ENCODE measurements at regions not wholly inside any gene's neighbourhood (a gene's known extent, or its start where the extent isn't known, plus 50 kb on each side); places are given as distances from the start of the nearest gene placed in this dataset.
A peak's percentile ranks its signal among the peaks of the same experiment; 100 is the strongest.
"Not testable (repeated sequence)": the region's sequence is repeated elsewhere in the genome, so short reads cannot be mapped to it uniquely, and the experiment has no call there.

DNA sequence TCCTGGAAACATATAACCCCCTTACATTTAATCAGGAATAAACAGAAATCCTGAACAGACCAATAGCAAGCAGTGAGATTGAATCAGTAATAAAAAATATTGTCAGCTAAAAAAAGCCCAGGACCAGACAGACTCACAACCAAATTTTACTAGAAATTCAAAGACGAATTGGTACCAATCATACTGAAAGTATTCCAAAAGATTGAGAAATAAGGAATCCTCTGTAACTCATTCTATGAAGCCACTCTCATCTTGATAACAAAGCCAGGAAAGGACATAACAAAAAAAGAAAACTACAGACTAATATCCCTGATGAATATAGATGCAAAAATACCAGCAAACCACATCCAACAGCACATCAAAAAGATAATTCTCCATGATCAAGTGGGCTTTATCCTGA, 714.0 kb downstream of the SEMA5A start:
- Histone ChIP-seq H3K9me3 (ENCODE audit: control insufficient read depth, low read length) (no peaks in the 10 kb centered on the region), H3K4me3 (ENCODE audit: low read length) (no peak overlapping the region), H3K9ac (ENCODE audit: extremely low read depth, low read length, poor library complexity, severe bottlenecking) (no peak overlapping the region), H3K36me3 (ENCODE audit: control insufficient read depth, insufficient read depth, low read length) (no peaks in the 10 kb centered on the region), H3K4me1 (ENCODE audit: control insufficient read depth, insufficient read depth, low read length) (no peaks in the 10 kb centered on the region), H3K27me3 (ENCODE audit: control insufficient read depth, insufficient read depth, low read length, poor library complexity, severe bottlenecking) (no peaks in the 10 kb centered on the region), H3K27ac (ENCODE audit: low read depth, low read length) (no peak overlapping the region)
- no peaks in the 10 kb centered on the region for H3K27me3 Mint-ChIP-seq (ENCODE audit: insufficient read depth)
- WGBS, 2 experiments (ENCODE audit: insufficient coverage in 1 of 2, insufficient read length in 1 of 2): 88 to 100% methylated on average over 1 of the region's 1 CpG
- TF ChIP-seq, protein P1, sequence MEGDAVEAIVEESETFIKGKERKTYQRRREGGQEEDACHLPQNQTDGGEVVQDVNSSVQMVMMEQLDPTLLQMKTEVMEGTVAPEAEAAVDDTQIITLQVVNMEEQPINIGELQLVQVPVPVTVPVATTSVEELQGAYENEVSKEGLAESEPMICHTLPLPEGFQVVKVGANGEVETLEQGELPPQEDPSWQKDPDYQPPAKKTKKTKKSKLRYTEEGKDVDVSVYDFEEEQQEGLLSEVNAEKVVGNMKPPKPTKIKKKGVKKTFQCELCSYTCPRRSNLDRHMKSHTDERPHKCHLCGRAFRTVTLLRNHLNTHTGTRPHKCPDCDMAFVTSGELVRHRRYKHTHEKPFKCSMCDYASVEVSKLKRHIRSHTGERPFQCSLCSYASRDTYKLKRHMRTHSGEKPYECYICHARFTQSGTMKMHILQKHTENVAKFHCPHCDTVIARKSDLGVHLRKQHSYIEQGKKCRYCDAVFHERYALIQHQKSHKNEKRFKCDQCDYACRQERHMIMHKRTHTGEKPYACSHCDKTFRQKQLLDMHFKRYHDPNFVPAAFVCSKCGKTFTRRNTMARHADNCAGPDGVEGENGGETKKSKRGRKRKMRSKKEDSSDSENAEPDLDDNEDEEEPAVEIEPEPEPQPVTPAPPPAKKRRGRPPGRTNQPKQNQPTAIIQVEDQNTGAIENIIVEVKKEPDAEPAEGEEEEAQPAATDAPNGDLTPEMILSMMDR (conservative IDR thresholded peaks at IDR 0.05): no peak
- DNase-seq: no peak
- no peaks in the 10 kb centered on the region for H3K9me3 Mint-ChIP-seq
- no peak overlapping the region for H3K27ac Mint-ChIP-seq
- peaks cover 10% of the 10 kb centered on the region for H3K4me1 Mint-ChIP-seq
- no peaks in the 10 kb centered on the region for H3K36me3 Mint-ChIP-seq (ENCODE audit: low read depth)
- H3K4me3 Mint-ChIP-seq: no peak overlapping the region

DNA sequence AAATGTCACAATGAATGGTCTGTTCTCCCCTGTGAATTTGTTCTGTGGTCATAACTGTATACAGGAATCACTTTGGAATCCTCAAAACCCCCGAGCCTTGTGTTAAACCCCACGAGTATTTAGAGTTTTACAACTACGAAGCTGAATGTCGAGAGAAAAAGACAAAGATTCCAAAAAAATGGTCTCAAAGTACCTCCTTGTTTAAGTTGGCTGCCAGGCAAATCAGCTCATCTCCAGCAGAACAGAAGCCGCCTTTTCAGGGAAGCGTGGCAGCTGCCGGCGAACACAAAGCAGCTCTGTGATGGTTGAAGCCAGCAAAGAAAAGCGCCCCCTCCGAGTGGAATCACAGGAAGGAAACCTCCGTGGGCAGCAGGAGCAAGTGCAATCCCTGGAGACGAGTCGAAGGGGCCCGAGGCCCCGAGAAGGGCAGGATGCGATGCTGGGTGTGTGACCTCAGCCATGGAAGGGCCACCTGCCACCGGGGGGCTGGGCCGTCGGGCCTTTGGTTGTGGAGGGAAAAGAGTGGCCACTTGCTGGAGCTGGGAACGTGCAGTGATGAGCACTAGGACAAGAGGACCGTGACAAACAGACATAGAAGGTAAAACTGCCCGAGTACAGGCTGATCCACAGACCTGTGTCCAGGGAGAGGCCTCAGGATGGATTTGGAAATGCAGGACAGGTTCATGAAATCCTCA, 706.4 kb downstream of the SEMA5A start:
- Mint-ChIP-seq H3K4me3 (no peak overlapping the region), H3K4me1 (no peaks in the 10 kb centered on the region), H3K27me3 (ENCODE audit: insufficient read depth) (peaks cover 30% of the 10 kb centered on the region), H3K36me3 (ENCODE audit: low read depth) (no peaks in the 10 kb centered on the region), H3K27ac (no peak overlapping the region), H3K9me3 (peaks cover 8% of the 10 kb centered on the region)
- H3K36me3 ChIP-seq (ENCODE audit: control insufficient read depth, insufficient read depth, low read length): no peaks in the 10 kb centered on the region
- 89 to 91% methylated on average over 22 of the region's 22 CpGs for WGBS, 2 experiments (ENCODE audit: insufficient coverage in 1 of 2, insufficient read length in 1 of 2)
- TF ChIP-seq, protein P1 (conservative IDR thresholded peaks at IDR 0.05): no peak
- no peak overlapping the region for H3K9ac ChIP-seq (ENCODE audit: extremely low read depth, low read length, poor library complexity, severe bottlenecking)
- no peaks in the 10 kb centered on the region for H3K4me1 ChIP-seq (ENCODE audit: control insufficient read depth, insufficient read depth, low read length)
- no peaks in the 10 kb centered on the region for H3K27me3 ChIP-seq (ENCODE audit: control insufficient read depth, insufficient read depth, low read length, poor library complexity, severe bottlenecking)
- no peaks in the 10 kb centered on the region for H3K9me3 ChIP-seq (ENCODE audit: control insufficient read depth, low read length)
- H3K27ac ChIP-seq (ENCODE audit: low read depth, low read length): peak overlapping the region; percentile 77
- no peak for DNase-seq
- no peak overlapping the region for H3K4me3 ChIP-seq (ENCODE audit: low read length)

DNA sequence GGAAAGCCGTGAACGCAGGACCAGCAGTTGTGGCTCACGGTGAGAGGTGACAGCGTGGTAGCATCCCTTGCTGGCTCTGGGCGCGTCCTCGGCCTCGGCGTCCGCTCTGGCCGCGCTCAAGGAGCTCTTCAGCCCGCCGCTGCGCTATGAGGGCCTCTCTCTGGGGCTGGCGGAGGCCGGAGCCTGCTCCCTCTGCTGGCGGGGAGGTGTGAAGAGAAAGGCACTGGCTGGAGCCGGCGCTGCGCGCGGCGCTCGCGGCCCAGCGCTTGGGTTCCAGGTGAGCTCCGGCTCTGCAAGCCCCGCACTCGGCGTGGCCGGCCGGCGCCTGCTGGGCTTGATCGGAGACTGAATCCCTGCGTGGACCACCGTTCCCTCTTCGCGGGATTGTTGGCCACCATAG, 705.6 kb downstream of the SEMA5A start:
- no peaks in the 10 kb centered on the region for H3K4me1 Mint-ChIP-seq
- WGBS, 2 experiments (ENCODE audit: insufficient coverage in 1 of 2, insufficient read length in 1 of 2): 95% methylated on average over 24 to 39 of the region's 39 CpGs
- no peak overlapping the region for H3K27ac Mint-ChIP-seq
- TF ChIP-seq, protein P1 (conservative IDR thresholded peaks at IDR 0.05): peak; percentile 79
- H3K9ac ChIP-seq (ENCODE audit: extremely low read depth, low read length, poor library complexity, severe bottlenecking): no peak overlapping the region
- H3K27me3 Mint-ChIP-seq (ENCODE audit: insufficient read depth): peaks cover 30% of the 10 kb centered on the region
- no peaks in the 10 kb centered on the region for H3K9me3 ChIP-seq (ENCODE audit: control insufficient read depth, low read length)
- DNase-seq: peak; percentile 94
- H3K36me3 Mint-ChIP-seq (ENCODE audit: low read depth): no peaks in the 10 kb centered on the region
- H3K4me1 ChIP-seq (ENCODE audit: control insufficient read depth, insufficient read depth, low read length): no peaks in the 10 kb centered on the region
- no peak overlapping the region for H3K27ac ChIP-seq (ENCODE audit: low read depth, low read length)
- no peak overlapping the region for H3K4me3 ChIP-seq (ENCODE audit: low read length)
- H3K4me3 Mint-ChIP-seq: peak overlapping the region; percentile 19
- no peaks in the 10 kb centered on the region for H3K27me3 ChIP-seq (ENCODE audit: control insufficient read depth, insufficient read depth, low read length, poor library complexity, severe bottlenecking)
- H3K9me3 Mint-ChIP-seq: peaks cover 8% of the 10 kb centered on the region
- H3K36me3 ChIP-seq (ENCODE audit: control insufficient read depth, insufficient read depth, low read length): no peaks in the 10 kb centered on the region

DNA sequence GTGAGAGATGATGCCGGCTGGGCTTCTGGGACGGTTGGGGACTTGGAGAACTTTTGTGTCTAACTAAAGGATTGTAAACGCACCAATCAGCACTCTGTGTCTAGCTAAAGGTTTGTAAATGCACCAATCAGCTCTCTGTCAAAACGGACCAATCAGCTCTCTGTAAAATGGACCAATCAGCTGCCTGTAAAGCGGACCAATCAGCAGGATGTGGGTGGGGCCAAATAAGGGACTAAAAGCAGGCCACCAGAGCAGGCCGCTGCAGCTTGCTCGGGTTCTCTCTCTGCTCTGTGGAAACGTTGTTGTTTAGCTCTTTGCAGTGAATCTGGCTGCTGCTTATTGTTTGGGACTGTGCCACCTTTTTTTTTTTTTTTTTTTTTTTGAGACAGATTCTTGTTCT, 705.1 kb downstream of the SEMA5A start:
- peaks cover 30% of the 10 kb centered on the region for H3K27me3 Mint-ChIP-seq (ENCODE audit: insufficient read depth)
- H3K27ac Mint-ChIP-seq; H3K36me3 Mint-ChIP-seq (ENCODE audit: low read depth); H3K4me3 ChIP-seq (ENCODE audit: low read length); H3K9ac ChIP-seq (ENCODE audit: extremely low read depth, low read length, poor library complexity, severe bottlenecking); H3K9me3 Mint-ChIP-seq; H3K36me3 ChIP-seq (ENCODE audit: control insufficient read depth, insufficient read depth, low read length); H3K9me3 ChIP-seq (ENCODE audit: control insufficient read depth, low read length); H3K27ac ChIP-seq (ENCODE audit: low read depth, low read length); H3K4me1 Mint-ChIP-seq; H3K4me1 ChIP-seq (ENCODE audit: control insufficient read depth, insufficient read depth, low read length); H3K27me3 ChIP-seq (ENCODE audit: control insufficient read depth, insufficient read depth, low read length, poor library complexity, severe bottlenecking); DNase-seq: not testable (repeated sequence)
- peak overlapping the region; percentile 19 for H3K4me3 Mint-ChIP-seq
- 95 to 97% methylated on average over 6 to 8 of the region's 8 CpGs for WGBS, 2 experiments (ENCODE audit: insufficient coverage in 1 of 2, insufficient read length in 1 of 2)

Data from endodermal cell (in vitro differentiated cells).